Natural killer cell treated with Interleukin-12 subunit alpha and Interleukin-12 subunit beta and Interleukin-15 and Interleukin-18, amount 100 ng/mL, for 72 hours (primary cell): ENCODE measurements at regions not wholly inside any gene's neighbourhood (a gene's known extent, or its start where the extent isn't known, plus 50 kb on each side); places are given as distances from the start of the nearest gene placed in this dataset.

Experiments
- ATAC-seq, 2 donors: fragments of 150-1000 bp; cut with Tn5 transposase in 1 of 2; sonication (Bioruptor Pico), chemical (Tn5 transposase) in 1 of 2; 2 replicates each; pipeline ENCODE4 v1.10.0; 2021
- DNase-seq: peaks from one replicate; pipeline ENCODE4 v3.0.0; 2022; ENCODE audit warnings: low spot score
- H3K27ac Mint-ChIP-seq, 2 donors: 1 replicate in 1 of 2; 2 replicates in 1 of 2; pipeline ENCODE4 v1.8.0; 2022; ENCODE audit warnings: mixed read lengths in 2 of 2, mild to moderate bottlenecking in 1 of 2, moderate library complexity in 1 of 2
- H3K27me3 Mint-ChIP-seq, 2 donors: 1 replicate in 1 of 2; 2 replicates in 1 of 2; pipeline ENCODE4 v1.8.0; 2022; ENCODE audit warnings: mixed read lengths in 2 of 2
- H3K36me3 Mint-ChIP-seq: one replicate; pipeline ENCODE4 v1.8.0; 2022; ENCODE audit warnings: mixed read lengths
- H3K4me1 Mint-ChIP-seq, 2 donors: 1 replicate in 1 of 2; 2 replicates in 1 of 2; pipeline ENCODE4 v1.8.0; 2022; ENCODE audit warnings: low read depth in 2 of 2, mixed read lengths in 2 of 2, mild to moderate bottlenecking in 1 of 2
- H3K4me3 Mint-ChIP-seq: one replicate; pipeline ENCODE4 v1.8.0; 2022; ENCODE audit warnings: mixed read lengths
- H3K9me3 Mint-ChIP-seq: 2 replicates; pipeline ENCODE4 v1.8.0; 2022; ENCODE audit warnings: mixed read lengths

GRCh38 chr9:107740088-107740980, 250.8 kb upstream of the KLF4 start:
- Mint-ChIP-seq H3K27ac (no peak overlapping the region), H3K4me3 (no peak overlapping the region), H3K36me3 (no peaks in the 10 kb centered on the region), H3K4me1 (no peaks in the 10 kb centered on the region), H3K27me3 (peaks cover 0 to 5% of the 10 kb centered on the region in 2 donors), H3K9me3 (peaks cover 4% of the 10 kb centered on the region)
- ATAC-seq (no peak), DNase-seq (no peak)

- peaks cover 0 to 5% of the 10 kb centered on the region in 2 donors for H3K27me3 Mint-ChIP-seq
- no peak for ATAC-seq
- H3K4me1 Mint-ChIP-seq: no peaks in the 10 kb centered on the region
- no peak for DNase-seq
- no peak overlapping the region for H3K27ac Mint-ChIP-seq
- H3K4me3 Mint-ChIP-seq: no peak overlapping the region
- H3K36me3 Mint-ChIP-seq: no peaks in the 10 kb centered on the region
- peaks cover 2% of the 10 kb centered on the region for H3K9me3 Mint-ChIP-seq
Observed at GRCh38 chr9:107739601-107740082, 250.1 kb upstream of the KLF4 start.

GRCh38 chr9:107738789-107739188, 249.2 kb upstream of the KLF4 start:
- H3K27ac Mint-ChIP-seq: no peak overlapping the region
- H3K36me3 Mint-ChIP-seq: no peaks in the 10 kb centered on the region
- peak in 1 of 2 donors; percentile 25 for ATAC-seq
- H3K27me3 Mint-ChIP-seq: peaks cover 0 to 5% of the 10 kb centered on the region in 2 donors
- DNase-seq: no peak
- no peaks in the 10 kb centered on the region for H3K4me1 Mint-ChIP-seq
- no peaks in the 10 kb centered on the region for H3K9me3 Mint-ChIP-seq
- H3K4me3 Mint-ChIP-seq: no peak overlapping the region

- peaks cover 0 to 5% of the 10 kb centered on the region in 2 donors for H3K27me3 Mint-ChIP-seq
- H3K4me3 Mint-ChIP-seq: no peak overlapping the region
- no peaks in the 10 kb centered on the region for H3K4me1 Mint-ChIP-seq
- no peaks in the 10 kb centered on the region for H3K9me3 Mint-ChIP-seq
- H3K27ac Mint-ChIP-seq: no peak overlapping the region
- no peak for ATAC-seq
- no peak for DNase-seq
- no peaks in the 10 kb centered on the region for H3K36me3 Mint-ChIP-seq
Observed at GRCh38 chr9:107737987-107738743, 248.6 kb upstream of the KLF4 start.

- ATAC-seq (no peak), DNase-seq (no peak)
- H3K4me3 Mint-ChIP-seq: no peak overlapping the region
- no peaks in the 10 kb centered on the region for H3K36me3 Mint-ChIP-seq
- H3K27me3 Mint-ChIP-seq: peaks cover 0 to 5% of the 10 kb centered on the region in 2 donors
- H3K27ac Mint-ChIP-seq: no peak overlapping the region
- H3K4me1 Mint-ChIP-seq: no peaks in the 10 kb centered on the region
- no peaks in the 10 kb centered on the region for H3K9me3 Mint-ChIP-seq
Observed at GRCh38 chr9:107737610-107737986, 248.0 kb upstream of the KLF4 start.

GRCh38 chr9:107735821-107736220, 246.3 kb upstream of the KLF4 start:
- no peaks in the 10 kb centered on the region for H3K9me3 Mint-ChIP-seq
- no peaks in the 10 kb centered on the region for H3K36me3 Mint-ChIP-seq
- no peak for ATAC-seq
- DNase-seq: no peak
- no peak overlapping the region for H3K27ac Mint-ChIP-seq
- no peaks in the 10 kb centered on the region for H3K4me1 Mint-ChIP-seq
- H3K27me3 Mint-ChIP-seq: peaks cover 0 to 5% of the 10 kb centered on the region in 2 donors
- no peak overlapping the region for H3K4me3 Mint-ChIP-seq

- Mint-ChIP-seq H3K27ac (no peak overlapping the region), H3K9me3 (no peaks in the 10 kb centered on the region), H3K4me1 (no peaks in the 10 kb centered on the region), H3K27me3 (peaks cover under 1 to 5% of the 10 kb centered on the region in 2 donors), H3K4me3 (no peak overlapping the region), H3K36me3 (no peaks in the 10 kb centered on the region)
- ATAC-seq (no peak), DNase-seq (no peak)
Observed at GRCh38 chr9:107734256-107735013, 244.9 kb upstream of the KLF4 start.

GRCh38 chr9:107733523-107733894, 243.9 kb upstream of the KLF4 start:
- no peaks in the 10 kb centered on the region for H3K4me1 Mint-ChIP-seq
- no peaks in the 10 kb centered on the region for H3K9me3 Mint-ChIP-seq
- no peak for ATAC-seq
- no peak overlapping the region for H3K27ac Mint-ChIP-seq
- no peak overlapping the region for H3K4me3 Mint-ChIP-seq
- no peaks in the 10 kb centered on the region for H3K36me3 Mint-ChIP-seq
- H3K27me3 Mint-ChIP-seq: peaks cover 2 to 5% of the 10 kb centered on the region in 2 donors
- no peak for DNase-seq

DNA sequence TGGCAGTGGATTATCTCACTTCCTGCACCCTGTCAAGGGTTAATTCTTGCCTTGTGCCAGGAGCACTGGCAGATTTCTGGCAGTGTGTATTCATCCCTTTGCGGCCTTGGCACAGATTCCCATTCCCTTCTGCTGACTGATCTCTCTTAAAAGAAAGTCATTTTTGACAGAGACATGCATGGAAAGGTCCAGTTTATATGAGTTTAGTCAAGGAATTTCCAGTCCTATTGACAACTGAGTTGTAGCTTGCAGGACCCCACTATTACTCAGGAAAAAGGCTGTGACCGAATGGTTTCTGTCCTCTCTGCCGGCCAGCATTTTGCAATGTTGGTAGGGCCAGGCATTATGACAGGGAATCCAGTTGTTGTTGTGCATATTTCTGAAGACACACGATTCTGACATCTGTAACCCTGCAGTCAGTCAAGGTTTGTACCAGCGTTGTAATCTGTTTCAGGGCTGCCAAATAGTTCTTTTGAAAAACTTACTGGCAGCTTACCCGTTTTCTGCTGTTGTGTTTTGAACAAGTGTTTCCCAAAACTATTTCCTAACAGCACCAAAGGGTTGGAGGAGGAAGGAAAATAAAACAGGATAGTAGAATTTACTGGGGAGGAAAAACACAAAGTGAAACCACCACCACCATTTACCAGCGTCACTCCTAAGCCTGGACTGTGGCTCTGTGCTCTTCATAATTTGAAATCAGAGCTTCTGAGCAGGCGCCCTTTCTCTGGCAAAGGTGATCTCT, 243.4 kb upstream of the KLF4 start:
- Mint-ChIP-seq H3K4me3 (no peak overlapping the region), H3K4me1 (no peaks in the 10 kb centered on the region), H3K36me3 (no peaks in the 10 kb centered on the region), H3K27ac (no peak overlapping the region), H3K27me3 (peaks cover 2 to 5% of the 10 kb centered on the region in 2 donors), H3K9me3 (no peaks in the 10 kb centered on the region)
- no peak for ATAC-seq
- DNase-seq: no peak

GRCh38 chr9:107731115-107731762, 241.7 kb upstream of the KLF4 start:
- Mint-ChIP-seq H3K36me3 (no peaks in the 10 kb centered on the region), H3K27ac (no peak overlapping the region), H3K4me3 (no peak overlapping the region), H3K4me1 (no peaks in the 10 kb centered on the region), H3K27me3 (peaks cover 2 to 5% of the 10 kb centered on the region in 2 donors), H3K9me3 (no peaks in the 10 kb centered on the region)
- no peak for ATAC-seq
- no peak for DNase-seq

- Mint-ChIP-seq H3K9me3 (no peaks in the 10 kb centered on the region), H3K4me1 (no peaks in the 10 kb centered on the region), H3K27me3 (peaks cover 2 to 3% of the 10 kb centered on the region in 2 donors), H3K36me3 (no peaks in the 10 kb centered on the region), H3K27ac (no peak overlapping the region), H3K4me3 (no peak overlapping the region)
- DNase-seq (no peak), ATAC-seq (no peak)
Observed at GRCh38 chr9:107730666-107731065, 241.1 kb upstream of the KLF4 start.

DNA sequence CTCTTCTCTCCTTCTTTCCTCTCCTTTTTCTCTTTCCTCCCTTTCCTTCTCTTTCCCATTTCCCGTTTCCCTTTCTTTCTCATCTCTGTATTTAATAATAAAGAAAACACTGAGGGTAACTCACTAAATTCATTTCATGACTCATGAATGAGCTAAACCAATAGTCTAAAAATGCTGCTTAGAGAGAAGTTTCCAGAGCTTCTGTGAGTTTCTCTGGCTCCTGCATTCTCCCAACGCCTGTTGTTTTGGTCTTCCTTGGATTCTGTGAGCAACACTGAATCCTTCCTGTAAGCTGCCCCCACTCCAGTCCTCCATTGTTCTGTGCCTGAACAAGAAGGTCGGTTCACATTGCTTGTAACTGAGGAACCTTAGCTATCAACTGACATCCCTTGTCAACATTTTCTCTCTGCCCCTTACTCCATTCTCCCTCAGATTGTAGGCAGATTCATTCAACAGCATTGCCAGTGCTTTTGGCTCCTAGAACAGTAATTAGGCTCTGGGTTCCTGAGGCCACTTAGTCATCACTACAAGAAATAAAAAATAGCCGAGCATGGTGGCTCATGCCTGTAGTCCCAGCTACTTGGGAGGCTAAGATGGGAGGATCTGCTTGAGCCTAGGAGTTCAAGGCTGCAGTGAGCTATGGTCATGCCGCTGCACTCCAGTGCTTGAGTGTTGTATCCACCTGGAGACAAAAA, 237.7 kb upstream of the KLF4 start:
- Mint-ChIP-seq H3K36me3 (no peaks in the 10 kb centered on the region), H3K4me1 (no peaks in the 10 kb centered on the region), H3K4me3 (no peak overlapping the region), H3K9me3 (peaks cover 4% of the 10 kb centered on the region), H3K27me3 (peaks cover 2 to 12% of the 10 kb centered on the region in 2 donors), H3K27ac (no peak overlapping the region)
- DNase-seq (no peak), ATAC-seq (no peak)
